SK-N-SH (cell line): ENCODE measurements at regions not wholly inside any gene's neighbourhood (a gene's known extent, or its start where the extent isn't known, plus 50 kb on each side); places are given as distances from the start of the nearest gene placed in this dataset.

Experiments used
- CTCF ChIA-PET: fragments of 300-600, 350-600 bp; formaldehyde crosslinking; extraction: SDS; loops from one replicate; lab custom pipeline; 2021; lab: Yijun Ruan, JAX
- POLR2A ChIA-PET: fragments of 350-600 bp; sonication (Branson Sonifier 250); formaldehyde crosslinking; extraction: SDS; loops from one replicate; lab custom pipeline; 2020; ENCODE audit warnings: antibody characterized with exemption, inconsistent platforms; lab: Yijun Ruan, JAX
- DNase-seq: peaks from one replicate; pipeline ENCODE4 v3.0.0; 2012
- H2AFZ ChIP-seq: fragments of 200-600 bp; sonication (generic); 2 replicates; pipeline ENCODE4 v1.8.1; 2016; ENCODE audit warnings: antibody characterized with exemption, mild to moderate bottlenecking, low read depth
- H3F3A ChIP-seq: fragments of 200-600 bp; sonication (generic); replicated peaks from 2 replicates; pipeline ENCODE3; 2016; ENCODE audit warnings: antibody characterized with exemption, mild to moderate bottlenecking; ENCODE audit not compliant: insufficient read depth
- H3K27ac ChIP-seq, 2 experiments: fragments of 200-500 bp in 1 of 2; fragments of 200-600 bp in 1 of 2; sonication (Bioruptor generic) in 1 of 2; sonication (generic), shearing (Covaris generic) in 1 of 2; 2 replicates each; pipeline versions ENCODE4 v1.5.1 to v1.6.1; 2014 to 2016; ENCODE audit warnings: low read depth in 2 of 2, inconsistent platforms in 1 of 2, low read length in 1 of 2, mild to moderate bottlenecking in 1 of 2, mixed read lengths in 1 of 2
- H3K27me3 ChIP-seq: fragments of 200-600 bp; sonication (generic), shearing (Covaris generic); 2 replicates; pipeline ENCODE4 v1.6.1; 2016; ENCODE audit warnings: mixed run types; ENCODE audit not compliant: insufficient read depth
- H3K36me3 ChIP-seq, 2 experiments: fragments of 200-500 bp in 1 of 2; fragments of 200-600 bp in 1 of 2; sonication (Bioruptor generic) in 1 of 2; sonication (generic) in 1 of 2; replicated peaks in 1 of 2; 2 replicates each; pipeline versions ENCODE3 to v1.5.1; 2014 to 2016; ENCODE audit warnings: low read length in 1 of 2, mild to moderate bottlenecking in 1 of 2; ENCODE audit not compliant: insufficient read depth in 2 of 2, control insufficient read depth in 1 of 2
- H3K4me1 ChIP-seq, 2 experiments: fragments of 200-500 bp in 1 of 2; fragments of 200-600 bp in 1 of 2; sonication (Bioruptor generic) in 1 of 2; sonication (generic), shearing (Covaris generic) in 1 of 2; 2 replicates each; pipeline versions ENCODE4 v1.5.1 to v1.6.1; 2014 to 2016; ENCODE audit warnings: low read depth in 1 of 2, low read length in 1 of 2, mixed run types in 1 of 2; ENCODE audit not compliant: insufficient read depth in 2 of 2, control insufficient read depth in 1 of 2
- H3K4me2 ChIP-seq: fragments of 200-600 bp; sonication (generic), shearing (Covaris generic); 2 replicates; pipeline ENCODE4 v1.6.1; 2017; ENCODE audit warnings: mixed run types
- H3K4me3 ChIP-seq, 2 experiments: fragments of 200-500 bp in 1 of 2; fragments of 200-600 bp in 1 of 2; sonication (Bioruptor generic) in 1 of 2; sonication (generic), shearing (Covaris generic) in 1 of 2; 2 replicates each; pipeline versions ENCODE4 v1.5.1 to v1.8.1; 2014 to 2016; ENCODE audit warnings: low read depth in 2 of 2, inconsistent platforms in 1 of 2, low read length in 1 of 2, mild to moderate bottlenecking in 1 of 2, mixed read lengths in 1 of 2, moderate library complexity in 1 of 2
- H3K79me2 ChIP-seq: fragments of 200-600 bp; sonication (generic); 2 replicates; pipeline ENCODE4 v1.8.1; 2017; ENCODE audit warnings: mild to moderate bottlenecking; ENCODE audit not compliant: insufficient read depth
- H3K9ac ChIP-seq: fragments of 200-600 bp; sonication (generic); 2 replicates; pipeline ENCODE4 v1.6.1; 2017; ENCODE audit warnings: mixed run types
- H3K9me2 ChIP-seq: fragments of 200-600 bp; sonication (generic); 2 replicates; pipeline ENCODE4 v1.6.1; 2017; ENCODE audit warnings: mixed run types
- H3K9me3 ChIP-seq: fragments of 200-600 bp; sonication (generic); 2 replicates; pipeline ENCODE4 v1.6.1; 2017; ENCODE audit warnings: mixed run types, mild to moderate bottlenecking, moderate library complexity
- H4K20me1 ChIP-seq: fragments of 200-600 bp; sonication (generic); 2 replicates; pipeline ENCODE4 v1.6.1; 2017; ENCODE audit warnings: mild to moderate bottlenecking, mixed run types; ENCODE audit not compliant: insufficient read depth
- ELF1 ChIP-seq: IDR thresholded peaks from 2 replicates; pipeline ENCODE4 v1.4.0; 2012
- EP300 ChIP-seq, 2 experiments: IDR thresholded peaks; 2 replicates each; pipeline versions ENCODE4 v1.4.0 to v1.6.1; 2012; ENCODE audit warnings: borderline replicate concordance in 1 of 2, low read depth in 1 of 2, low read length in 1 of 2
- FOSL2 ChIP-seq: IDR thresholded peaks from 2 replicates; pipeline ENCODE4 v1.4.0; 2012; ENCODE audit warnings: low read depth, mild to moderate bottlenecking, moderate library complexity, borderline replicate concordance
- GABPA ChIP-seq: IDR thresholded peaks from 2 replicates; pipeline ENCODE4 v1.4.0; 2012; ENCODE audit warnings: low read depth, mild to moderate bottlenecking
- GATA2 ChIP-seq: sonication (generic); formaldehyde crosslinking; IDR thresholded peaks from 2 replicates; pipeline ENCODE4 v1.5.0; 2020; ENCODE audit warnings: mild to moderate bottlenecking, missing genetic modification reagents
- JUND ChIP-seq: IDR thresholded peaks from 2 replicates; pipeline ENCODE4 v1.4.0; 2012
- MEF2A ChIP-seq: IDR thresholded peaks from 2 replicates; pipeline ENCODE4 v1.4.0; 2012; ENCODE audit warnings: low read depth, borderline replicate concordance
- MXI1 ChIP-seq: IDR thresholded peaks from 2 replicates; pipeline ENCODE4 v1.6.1; 2012; ENCODE audit warnings: mild to moderate bottlenecking, low read depth, low read length, improper control_type of control experiment
- NFIC ChIP-seq: IDR thresholded peaks from 2 replicates; pipeline ENCODE4 v1.4.0; 2012; ENCODE audit warnings: borderline replicate concordance
- RAD21 ChIP-seq: IDR thresholded peaks from 2 replicates; pipeline ENCODE4 v1.6.1; 2012; ENCODE audit warnings: mild to moderate bottlenecking, low read length
- RFX5 ChIP-seq: IDR thresholded peaks from 2 replicates; pipeline ENCODE4 v1.6.1; 2012; ENCODE audit warnings: mild to moderate bottlenecking, improper control_type of control experiment, low read length
- RXRA ChIP-seq: IDR thresholded peaks from 2 replicates; pipeline ENCODE4 v1.4.0; 2012; ENCODE audit warnings: low read depth, mild to moderate bottlenecking, borderline replicate concordance
- SIN3A ChIP-seq: IDR thresholded peaks from 2 replicates; pipeline ENCODE4 v1.6.1; 2012; ENCODE audit warnings: low read depth, mild to moderate bottlenecking, low read length, moderate library complexity, borderline replicate concordance
- SMC3 ChIP-seq: IDR thresholded peaks from 2 replicates; pipeline ENCODE4 v1.6.1; 2012; ENCODE audit warnings: low read depth, low read length, improper control_type of control experiment
- YY1 ChIP-seq: IDR thresholded peaks from 2 replicates; pipeline ENCODE4 v1.4.0; 2012; ENCODE audit warnings: low read depth, mild to moderate bottlenecking
- WGBS: methylation state at CpG from one replicate; pipeline ENCODE4 v1.1.6; 2017; ENCODE audit warnings: low lambda C conversion rate; 5-methylcytosine and 5-hydroxymethylcytosine counted together
- TF ChIP-seq, protein P1 (sequence below): IDR thresholded peaks from 2 replicates; pipeline ENCODE4 v1.6.1; 2012; ENCODE audit warnings: mild to moderate bottlenecking, low read depth, low read length, moderate library complexity
- TF ChIP-seq, protein P2 (sequence below): IDR thresholded peaks from 2 replicates; pipeline ENCODE4 v1.4.0; 2012; ENCODE audit warnings: low read depth, borderline replicate concordance

DNA sequence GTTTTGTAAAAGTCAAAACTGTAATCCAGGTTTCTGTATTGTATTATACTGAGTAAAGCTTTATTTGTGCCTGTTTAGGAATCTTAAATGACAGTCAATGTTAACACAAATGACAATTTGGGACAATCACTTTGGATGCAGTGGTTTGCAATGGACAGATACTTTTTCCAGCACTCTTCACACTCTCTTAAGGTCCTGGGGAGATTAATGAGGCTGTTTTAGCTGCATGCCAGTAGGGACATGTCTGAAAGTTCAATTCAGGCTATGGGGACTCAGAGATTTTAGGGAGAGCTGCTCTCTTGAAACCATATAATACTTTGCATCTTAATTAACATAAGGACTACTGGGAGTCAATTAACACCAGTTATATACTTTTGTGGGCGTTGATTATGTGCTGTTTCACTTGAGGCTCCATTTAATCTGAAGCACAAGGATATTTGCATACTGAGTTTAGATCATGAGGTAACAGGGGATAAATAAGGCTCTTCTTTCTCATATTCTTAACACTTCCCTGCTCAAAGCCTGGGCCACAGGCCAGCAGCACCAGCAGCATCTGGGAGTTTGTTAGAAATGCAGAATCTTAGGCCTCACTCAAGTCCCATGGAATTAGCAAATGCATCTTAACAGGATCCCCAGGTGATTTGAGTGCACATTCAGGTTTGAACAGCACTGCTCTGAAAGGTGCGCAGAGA, 972.8 kb downstream of the PLOD2 start:
- Histone ChIP-seq H3K4me2 (no peak overlapping the region), H3K79me2 (no peaks in the 10 kb centered on the region), H3K9ac (no peak overlapping the region), H4K20me1 (no peaks in the 10 kb centered on the region), H3K9me3 (no peaks in the 10 kb centered on the region), H3K36me3 (no peaks in the 10 kb centered on the region), H3K4me3 (no peak overlapping the region), H3F3A (no peaks in the 10 kb centered on the region), H2AFZ (no peak overlapping the region), H3K4me1 (no peaks in the 10 kb centered on the region), H3K27ac (no peak overlapping the region), H3K27me3 (no peaks in the 10 kb centered on the region), H3K9me2 (no peaks in the 10 kb centered on the region)
- DNase-seq = no peak
- POLR2A ChIA-PET = no interaction called here
- CTCF ChIA-PET = no interaction called here
- TF ChIP-seq RXRA = no peak
- TF ChIP-seq YY1 = no peak
- TF ChIP-seq NFIC = no peak
- no peak for TF ChIP-seq SIN3A
- TF ChIP-seq JUND = no peak
- TF ChIP-seq MXI1 = no peak
- no peak for TF ChIP-seq RAD21
- WGBS = 7% methylated on average over 2 of the region's 2 CpGs

DNA sequence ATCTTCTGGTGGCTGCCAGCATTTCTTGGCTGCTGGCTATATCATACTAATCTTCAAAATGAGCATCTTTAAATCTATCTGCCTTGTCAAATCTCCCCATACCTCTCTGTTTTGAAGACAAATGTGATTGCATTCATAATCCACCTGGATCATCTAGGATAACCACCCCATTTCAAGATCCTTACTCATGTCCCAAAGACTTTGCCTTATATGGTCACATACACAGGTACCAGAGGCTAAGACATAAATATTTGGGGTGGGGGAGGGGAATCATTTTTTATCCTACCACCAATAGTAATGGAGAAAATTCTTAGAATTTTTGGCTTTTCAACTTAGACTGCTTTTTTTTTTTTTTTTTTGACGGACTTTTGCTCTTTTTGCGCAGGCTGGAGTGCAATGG, 970.8 kb downstream of the PLOD2 start:
- TF ChIP-seq MEF2A = no peak
- TF ChIP-seq FOSL2 = no peak
- no peak for TF ChIP-seq SMC3
- TF ChIP-seq, protein P1, sequence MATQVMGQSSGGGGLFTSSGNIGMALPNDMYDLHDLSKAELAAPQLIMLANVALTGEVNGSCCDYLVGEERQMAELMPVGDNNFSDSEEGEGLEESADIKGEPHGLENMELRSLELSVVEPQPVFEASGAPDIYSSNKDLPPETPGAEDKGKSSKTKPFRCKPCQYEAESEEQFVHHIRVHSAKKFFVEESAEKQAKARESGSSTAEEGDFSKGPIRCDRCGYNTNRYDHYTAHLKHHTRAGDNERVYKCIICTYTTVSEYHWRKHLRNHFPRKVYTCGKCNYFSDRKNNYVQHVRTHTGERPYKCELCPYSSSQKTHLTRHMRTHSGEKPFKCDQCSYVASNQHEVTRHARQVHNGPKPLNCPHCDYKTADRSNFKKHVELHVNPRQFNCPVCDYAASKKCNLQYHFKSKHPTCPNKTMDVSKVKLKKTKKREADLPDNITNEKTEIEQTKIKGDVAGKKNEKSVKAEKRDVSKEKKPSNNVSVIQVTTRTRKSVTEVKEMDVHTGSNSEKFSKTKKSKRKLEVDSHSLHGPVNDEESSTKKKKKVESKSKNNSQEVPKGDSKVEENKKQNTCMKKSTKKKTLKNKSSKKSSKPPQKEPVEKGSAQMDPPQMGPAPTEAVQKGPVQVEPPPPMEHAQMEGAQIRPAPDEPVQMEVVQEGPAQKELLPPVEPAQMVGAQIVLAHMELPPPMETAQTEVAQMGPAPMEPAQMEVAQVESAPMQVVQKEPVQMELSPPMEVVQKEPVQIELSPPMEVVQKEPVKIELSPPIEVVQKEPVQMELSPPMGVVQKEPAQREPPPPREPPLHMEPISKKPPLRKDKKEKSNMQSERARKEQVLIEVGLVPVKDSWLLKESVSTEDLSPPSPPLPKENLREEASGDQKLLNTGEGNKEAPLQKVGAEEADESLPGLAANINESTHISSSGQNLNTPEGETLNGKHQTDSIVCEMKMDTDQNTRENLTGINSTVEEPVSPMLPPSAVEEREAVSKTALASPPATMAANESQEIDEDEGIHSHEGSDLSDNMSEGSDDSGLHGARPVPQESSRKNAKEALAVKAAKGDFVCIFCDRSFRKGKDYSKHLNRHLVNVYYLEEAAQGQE = no peak
- no peak for TF ChIP-seq RAD21
- TF ChIP-seq GABPA = no peak
- TF ChIP-seq ELF1 = no peak
- no peak for TF ChIP-seq RFX5
- TF ChIP-seq GATA2 = no peak
- TF ChIP-seq, protein P2, sequence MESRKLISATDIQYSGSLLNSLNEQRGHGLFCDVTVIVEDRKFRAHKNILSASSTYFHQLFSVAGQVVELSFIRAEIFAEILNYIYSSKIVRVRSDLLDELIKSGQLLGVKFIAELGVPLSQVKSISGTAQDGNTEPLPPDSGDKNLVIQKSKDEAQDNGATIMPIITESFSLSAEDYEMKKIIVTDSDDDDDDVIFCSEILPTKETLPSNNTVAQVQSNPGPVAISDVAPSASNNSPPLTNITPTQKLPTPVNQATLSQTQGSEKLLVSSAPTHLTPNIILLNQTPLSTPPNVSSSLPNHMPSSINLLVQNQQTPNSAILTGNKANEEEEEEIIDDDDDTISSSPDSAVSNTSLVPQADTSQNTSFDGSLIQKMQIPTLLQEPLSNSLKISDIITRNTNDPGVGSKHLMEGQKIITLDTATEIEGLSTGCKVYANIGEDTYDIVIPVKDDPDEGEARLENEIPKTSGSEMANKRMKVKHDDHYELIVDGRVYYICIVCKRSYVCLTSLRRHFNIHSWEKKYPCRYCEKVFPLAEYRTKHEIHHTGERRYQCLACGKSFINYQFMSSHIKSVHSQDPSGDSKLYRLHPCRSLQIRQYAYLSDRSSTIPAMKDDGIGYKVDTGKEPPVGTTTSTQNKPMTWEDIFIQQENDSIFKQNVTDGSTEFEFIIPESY = no peak
- TF ChIP-seq NFIC = no peak
- TF ChIP-seq EP300 (IDR thresholded peaks at IDR 0.05; ENCODE audit: borderline replicate concordance in 1 of 2, low read depth in 1 of 2, low read length in 1 of 2) = no peak
- TF ChIP-seq JUND = no peak
- no peak overlapping the region for H3K4me3 ChIP-seq
- no peaks in the 10 kb centered on the region for H3K9me2 ChIP-seq
- CTCF ChIA-PET = no interaction called here
- DNase-seq = no peak
- no peaks in the 10 kb centered on the region for H3K79me2 ChIP-seq
- no peak overlapping the region for H3K4me2 ChIP-seq
- H3K36me3 ChIP-seq = no peaks in the 10 kb centered on the region
- no peaks in the 10 kb centered on the region for H3F3A ChIP-seq
- no peaks in the 10 kb centered on the region for H3K27me3 ChIP-seq
- H4K20me1 ChIP-seq = no peaks in the 10 kb centered on the region
- H3K4me1 ChIP-seq = no peaks in the 10 kb centered on the region
- no peak overlapping the region for H2AFZ ChIP-seq
- no peaks in the 10 kb centered on the region for H3K9me3 ChIP-seq
- no peak overlapping the region for H3K9ac ChIP-seq
- 2% methylated on average over 2 of the region's 2 CpGs for WGBS
- H3K27ac ChIP-seq = no peak overlapping the region
- POLR2A ChIA-PET = no interaction called here
